ENCODE measurements at regions not wholly inside any gene's neighbourhood (a gene's known extent, or its start where the extent isn't known, plus 50 kb on each side); places are given as distances from the start of the nearest gene placed in this dataset.

- Histone ChIP-seq H3K4me1 (ENCODE audit: control insufficient read depth in 5 of 5, insufficient read depth in 5 of 5, low read length in 5 of 5) (peaks cover 0 to 10% (median 0%) of the 10 kb centered on the region in 5 donors), H3K9me3 (ENCODE audit: control insufficient read depth in 4 of 4, insufficient read depth in 3 of 4, low read length in 3 of 4) (peaks cover 0 to 4% (median 0%) of the 10 kb centered on the region in 4 donors), H3K27ac (ENCODE audit: low read depth in 1 of 2, low read length in 1 of 2) (no peak overlapping the region), H3K27me3 (ENCODE audit: control insufficient read depth in 3 of 3, insufficient read depth in 3 of 3, low read length in 2 of 3) (no peaks in the 10 kb centered on the region), H3K9ac (ENCODE audit: insufficient read depth in 1 of 2, low read length in 2 of 2) (no peak overlapping the region), H3K36me3 (ENCODE audit: control insufficient read depth in 4 of 4, insufficient read depth in 4 of 4, low read length in 4 of 4) (no peaks in the 10 kb centered on the region), H3K4me3 (no peak overlapping the region)
- 87 to 90% methylated on average over 3 of the region's 3 CpGs for WGBS, 2 donors
- DNase-seq (no peak), ATAC-seq (ENCODE audit: insufficient read depth, low FRiP score) (no peak)
- no peak for TF ChIP-seq CTCF (IDR thresholded peaks at IDR 0.05; ENCODE audit: control extremely low read depth, extremely low read depth)
Observed at GRCh38 chr13:76735641-76736040, 150.6 kb downstream of the KCTD12 start.

GRCh38 chr13:76733671-76734070 lies 152.5 kb downstream of the KCTD12 start:
- TF ChIP-seq CTCF (IDR thresholded peaks at IDR 0.05; ENCODE audit: control extremely low read depth, extremely low read depth) = no peak
- no peaks in the 10 kb centered on the region for H3K36me3 ChIP-seq (ENCODE audit: control insufficient read depth in 4 of 4, insufficient read depth in 4 of 4, low read length in 4 of 4)
- ATAC-seq (ENCODE audit: insufficient read depth, low FRiP score) (no peak), DNase-seq (no peak)
- no peak overlapping the region for H3K4me3 ChIP-seq
- WGBS, 2 donors = 79 to 83% methylated on average over 3 of the region's 3 CpGs
- H3K27ac ChIP-seq (ENCODE audit: low read depth in 1 of 2, low read length in 1 of 2) = no peak overlapping the region
- no peaks in the 10 kb centered on the region for H3K27me3 ChIP-seq (ENCODE audit: control insufficient read depth in 3 of 3, insufficient read depth in 3 of 3, low read length in 2 of 3)
- peaks cover 0 to 4% (median 0%) of the 10 kb centered on the region in 4 donors for H3K9me3 ChIP-seq (ENCODE audit: control insufficient read depth in 4 of 4, insufficient read depth in 3 of 4, low read length in 3 of 4)
- peaks cover 0 to 10% (median 0%) of the 10 kb centered on the region in 5 donors for H3K4me1 ChIP-seq (ENCODE audit: control insufficient read depth in 5 of 5, insufficient read depth in 5 of 5, low read length in 5 of 5)
- no peak overlapping the region for H3K9ac ChIP-seq (ENCODE audit: insufficient read depth in 1 of 2, low read length in 2 of 2)

- TF ChIP-seq CTCF (IDR thresholded peaks at IDR 0.05; ENCODE audit: control extremely low read depth, extremely low read depth) = no peak
- DNase-seq = no peak
- no peak for ATAC-seq (ENCODE audit: insufficient read depth, low FRiP score)
- H3K4me3 ChIP-seq = no peak overlapping the region
- peaks cover 0 to 5% (median 0%) of the 10 kb centered on the region in 4 donors for H3K9me3 ChIP-seq (ENCODE audit: control insufficient read depth in 4 of 4, insufficient read depth in 3 of 4, low read length in 3 of 4)
- peaks cover 0 to 5% (median 0%) of the 10 kb centered on the region in 5 donors for H3K4me1 ChIP-seq (ENCODE audit: control insufficient read depth in 5 of 5, insufficient read depth in 5 of 5, low read length in 5 of 5)
- H3K27me3 ChIP-seq (ENCODE audit: control insufficient read depth in 3 of 3, insufficient read depth in 3 of 3, low read length in 2 of 3) = no peaks in the 10 kb centered on the region
- WGBS, 2 donors = 82 to 90% methylated on average over 2 of the region's 2 CpGs
- no peak overlapping the region for H3K9ac ChIP-seq (ENCODE audit: insufficient read depth in 1 of 2, low read length in 2 of 2)
- no peaks in the 10 kb centered on the region for H3K36me3 ChIP-seq (ENCODE audit: control insufficient read depth in 4 of 4, insufficient read depth in 4 of 4, low read length in 4 of 4)
- no peak overlapping the region for H3K27ac ChIP-seq (ENCODE audit: low read depth in 1 of 2, low read length in 1 of 2)
Observed at GRCh38 chr13:76732367-76732766, 153.8 kb downstream of the KCTD12 start.

GRCh38 chr13:76730220-76730619 lies 156.0 kb downstream of the KCTD12 start:
- Histone ChIP-seq H3K4me3 (no peak overlapping the region), H3K27ac (ENCODE audit: low read depth in 1 of 2, low read length in 1 of 2) (peak overlapping the region in 1 of 2 donors; percentile 29), H3K9me3 (ENCODE audit: control insufficient read depth in 4 of 4, insufficient read depth in 3 of 4, low read length in 3 of 4) (peaks cover 0 to 4% (median 0%) of the 10 kb centered on the region in 4 donors), H3K4me1 (ENCODE audit: control insufficient read depth in 5 of 5, insufficient read depth in 5 of 5, low read length in 5 of 5) (peaks cover 0 to 9% (median 6%) of the 10 kb centered on the region in 5 donors), H3K9ac (ENCODE audit: insufficient read depth in 1 of 2, low read length in 2 of 2) (no peak overlapping the region), H3K27me3 (ENCODE audit: control insufficient read depth in 3 of 3, insufficient read depth in 3 of 3, low read length in 2 of 3) (no peaks in the 10 kb centered on the region), H3K36me3 (ENCODE audit: control insufficient read depth in 4 of 4, insufficient read depth in 4 of 4, low read length in 4 of 4) (no peaks in the 10 kb centered on the region)
- WGBS, 2 donors = 69 to 82% methylated on average over 4 of the region's 4 CpGs
- DNase-seq (no peak), ATAC-seq (ENCODE audit: insufficient read depth, low FRiP score) (no peak)
- no peak for TF ChIP-seq CTCF (IDR thresholded peaks at IDR 0.05; ENCODE audit: control extremely low read depth, extremely low read depth)

All from lung (tissue), 11 donors.